ENCODE measurements at regions not wholly inside any gene's neighbourhood (a gene's known extent, or its start where the extent isn't known, plus 50 kb on each side); places are given as distances from the start of the nearest gene placed in this dataset.

DNA sequence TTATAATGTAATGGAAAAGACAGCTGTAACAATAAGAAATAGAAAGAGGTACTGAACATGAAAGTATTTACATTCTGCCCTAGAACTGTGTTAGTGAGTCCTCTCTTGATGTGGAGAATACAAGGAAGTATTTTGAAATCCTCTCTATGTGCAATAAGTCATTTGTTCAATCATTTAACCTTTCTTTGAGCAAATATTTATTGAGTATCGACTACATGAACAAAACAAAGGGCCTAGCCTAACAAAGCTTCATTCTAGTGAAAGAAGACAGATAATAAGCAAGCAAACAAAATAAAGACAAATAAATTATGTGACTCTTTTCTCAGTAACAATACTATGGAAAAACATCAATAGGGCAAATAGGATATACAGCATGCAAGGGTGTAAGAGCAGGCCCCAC is 354.9 kb upstream of the ATP11B start:
- Histone ChIP-seq H3K36me3 (ENCODE audit: control insufficient read depth in 4 of 4, insufficient read depth in 3 of 4, low read depth in 1 of 4, low read length in 3 of 4) (no peaks in the 10 kb centered on the region), H3K27ac (ENCODE audit: low read depth in 1 of 2, low read length in 2 of 2) (no peak overlapping the region), H3K27me3 (ENCODE audit: control insufficient read depth in 4 of 4, insufficient read depth in 4 of 4, low read length in 3 of 4) (no peaks in the 10 kb centered on the region), H3K9me3 (ENCODE audit: control insufficient read depth in 4 of 4, low read length in 3 of 4) (no peaks in the 10 kb centered on the region), H3K4me3 (ENCODE audit: low read depth in 1 of 3, low read length in 3 of 3) (no peak overlapping the region), H3K4me1 (ENCODE audit: control insufficient read depth in 4 of 4, insufficient read depth in 4 of 4, low read length in 3 of 4) (no peaks in the 10 kb centered on the region), H3K9ac (ENCODE audit: low read depth in 1 of 2, low read length in 2 of 2) (no peak overlapping the region)
- TF ChIP-seq RXRA (IDR thresholded peaks at IDR 0.05) (no peak), JUND (IDR thresholded peaks at IDR 0.05) (no peak)
- 35% methylated on average over 1 of the region's 1 CpG for WGBS
- no peak for DNase-seq (ENCODE audit: low spot score)

DNA sequence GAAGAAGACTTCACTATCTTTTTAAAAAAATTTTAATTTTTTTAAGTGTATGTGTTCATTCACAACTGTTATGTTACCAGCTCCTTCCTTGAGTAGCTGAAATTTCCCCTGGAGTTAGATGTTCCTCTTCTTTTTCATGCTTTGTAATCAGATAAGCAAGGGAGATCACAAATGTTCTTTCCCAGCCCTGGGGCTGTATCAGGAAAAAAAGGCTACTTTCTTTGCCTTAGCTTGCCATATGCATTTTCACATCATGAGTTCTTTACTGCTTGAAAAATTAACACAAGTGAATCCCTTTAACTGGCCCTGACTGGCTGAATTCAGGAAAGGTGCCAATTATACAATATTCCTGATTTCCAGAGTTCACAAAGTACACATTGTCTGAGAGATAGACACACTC is 353.2 kb upstream of the ATP11B start:
- TF ChIP-seq SP1 (IDR thresholded peaks at IDR 0.05) (no peak), FOXA1 (IDR thresholded peaks at IDR 0.05) (no peak), RAD21 (IDR thresholded peaks at IDR 0.05) (no peak), YY1 (IDR thresholded peaks at IDR 0.05) (no peak), FOXA2 (IDR thresholded peaks at IDR 0.05) (no peak)
- TF ChIP-seq, protein P1, sequence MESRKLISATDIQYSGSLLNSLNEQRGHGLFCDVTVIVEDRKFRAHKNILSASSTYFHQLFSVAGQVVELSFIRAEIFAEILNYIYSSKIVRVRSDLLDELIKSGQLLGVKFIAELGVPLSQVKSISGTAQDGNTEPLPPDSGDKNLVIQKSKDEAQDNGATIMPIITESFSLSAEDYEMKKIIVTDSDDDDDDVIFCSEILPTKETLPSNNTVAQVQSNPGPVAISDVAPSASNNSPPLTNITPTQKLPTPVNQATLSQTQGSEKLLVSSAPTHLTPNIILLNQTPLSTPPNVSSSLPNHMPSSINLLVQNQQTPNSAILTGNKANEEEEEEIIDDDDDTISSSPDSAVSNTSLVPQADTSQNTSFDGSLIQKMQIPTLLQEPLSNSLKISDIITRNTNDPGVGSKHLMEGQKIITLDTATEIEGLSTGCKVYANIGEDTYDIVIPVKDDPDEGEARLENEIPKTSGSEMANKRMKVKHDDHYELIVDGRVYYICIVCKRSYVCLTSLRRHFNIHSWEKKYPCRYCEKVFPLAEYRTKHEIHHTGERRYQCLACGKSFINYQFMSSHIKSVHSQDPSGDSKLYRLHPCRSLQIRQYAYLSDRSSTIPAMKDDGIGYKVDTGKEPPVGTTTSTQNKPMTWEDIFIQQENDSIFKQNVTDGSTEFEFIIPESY (IDR thresholded peaks at IDR 0.05): no peak
- TF ChIP-seq, protein P2, sequence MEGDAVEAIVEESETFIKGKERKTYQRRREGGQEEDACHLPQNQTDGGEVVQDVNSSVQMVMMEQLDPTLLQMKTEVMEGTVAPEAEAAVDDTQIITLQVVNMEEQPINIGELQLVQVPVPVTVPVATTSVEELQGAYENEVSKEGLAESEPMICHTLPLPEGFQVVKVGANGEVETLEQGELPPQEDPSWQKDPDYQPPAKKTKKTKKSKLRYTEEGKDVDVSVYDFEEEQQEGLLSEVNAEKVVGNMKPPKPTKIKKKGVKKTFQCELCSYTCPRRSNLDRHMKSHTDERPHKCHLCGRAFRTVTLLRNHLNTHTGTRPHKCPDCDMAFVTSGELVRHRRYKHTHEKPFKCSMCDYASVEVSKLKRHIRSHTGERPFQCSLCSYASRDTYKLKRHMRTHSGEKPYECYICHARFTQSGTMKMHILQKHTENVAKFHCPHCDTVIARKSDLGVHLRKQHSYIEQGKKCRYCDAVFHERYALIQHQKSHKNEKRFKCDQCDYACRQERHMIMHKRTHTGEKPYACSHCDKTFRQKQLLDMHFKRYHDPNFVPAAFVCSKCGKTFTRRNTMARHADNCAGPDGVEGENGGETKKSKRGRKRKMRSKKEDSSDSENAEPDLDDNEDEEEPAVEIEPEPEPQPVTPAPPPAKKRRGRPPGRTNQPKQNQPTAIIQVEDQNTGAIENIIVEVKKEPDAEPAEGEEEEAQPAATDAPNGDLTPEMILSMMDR (IDR thresholded peaks at IDR 0.05; ENCODE audit: low read depth, low read length, missing input control): no peak
- Histone ChIP-seq H3K36me3 (ENCODE audit: control insufficient read depth in 4 of 4, insufficient read depth in 3 of 4, low read depth in 1 of 4, low read length in 3 of 4) (no peaks in the 10 kb centered on the region), H3K27me3 (ENCODE audit: control insufficient read depth in 4 of 4, insufficient read depth in 4 of 4, low read length in 3 of 4) (no peaks in the 10 kb centered on the region), H3K4me1 (ENCODE audit: control insufficient read depth in 4 of 4, insufficient read depth in 4 of 4, low read length in 3 of 4) (no peaks in the 10 kb centered on the region), H3K9me3 (ENCODE audit: control insufficient read depth in 4 of 4, low read length in 3 of 4) (no peaks in the 10 kb centered on the region), H3K9ac (ENCODE audit: low read depth in 1 of 2, low read length in 2 of 2) (no peak overlapping the region), H3K4me3 (ENCODE audit: low read depth in 1 of 3, low read length in 3 of 3) (no peak overlapping the region), H3K27ac (ENCODE audit: low read depth in 1 of 2, low read length in 2 of 2) (no peak overlapping the region)
- DNase-seq (ENCODE audit: low spot score): no peak

DNA sequence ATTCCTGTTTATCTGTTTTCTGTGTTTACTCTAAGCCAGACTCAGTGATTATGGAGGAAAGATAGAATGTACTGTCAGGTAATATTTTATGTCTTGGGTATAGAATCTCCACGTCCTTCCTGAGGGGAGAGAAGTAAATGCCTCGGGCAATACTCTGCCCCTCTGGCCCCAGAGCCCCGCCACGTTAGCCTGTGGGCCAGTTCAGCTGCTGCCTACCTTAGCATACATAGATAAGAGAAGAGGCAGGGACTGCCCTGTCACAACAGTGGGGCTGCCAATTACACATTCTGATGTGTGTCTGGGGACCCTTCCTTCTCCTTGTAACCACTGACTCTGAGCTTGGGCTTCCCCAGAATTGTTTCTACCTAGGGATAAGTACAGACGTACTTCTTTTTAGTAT is 347.7 kb upstream of the ATP11B start:
- H3K27ac ChIP-seq (ENCODE audit: low read depth in 1 of 2, low read length in 2 of 2): no peak overlapping the region
- no peak for DNase-seq (ENCODE audit: low spot score)
- H3K27me3 ChIP-seq (ENCODE audit: control insufficient read depth in 4 of 4, insufficient read depth in 4 of 4, low read length in 3 of 4): no peaks in the 10 kb centered on the region
- no peaks in the 10 kb centered on the region for H3K36me3 ChIP-seq (ENCODE audit: control insufficient read depth in 4 of 4, insufficient read depth in 3 of 4, low read depth in 1 of 4, low read length in 3 of 4)
- no peaks in the 10 kb centered on the region for H3K9me3 ChIP-seq (ENCODE audit: control insufficient read depth in 4 of 4, low read length in 3 of 4)
- no peaks in the 10 kb centered on the region for H3K4me1 ChIP-seq (ENCODE audit: control insufficient read depth in 4 of 4, insufficient read depth in 4 of 4, low read length in 3 of 4)
- WGBS: 65% methylated on average over 5 of the region's 5 CpGs
- no peak overlapping the region for H3K4me3 ChIP-seq (ENCODE audit: low read depth in 1 of 3, low read length in 3 of 3)
- H3K9ac ChIP-seq (ENCODE audit: low read depth in 1 of 2, low read length in 2 of 2): no peak overlapping the region
- TF ChIP-seq, protein P3, sequence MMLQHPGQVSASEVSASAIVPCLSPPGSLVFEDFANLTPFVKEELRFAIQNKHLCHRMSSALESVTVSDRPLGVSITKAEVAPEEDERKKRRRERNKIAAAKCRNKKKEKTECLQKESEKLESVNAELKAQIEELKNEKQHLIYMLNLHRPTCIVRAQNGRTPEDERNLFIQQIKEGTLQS (IDR thresholded peaks at IDR 0.05): no peak
- TF ChIP-seq GABPA (IDR thresholded peaks at IDR 0.05 in 1 of 2, conservative IDR thresholded peaks at IDR 0.05 in 1 of 2) (no peak), RXRA (IDR thresholded peaks at IDR 0.05) (no peak), FOXA2 (IDR thresholded peaks at IDR 0.05) (no peak), HNF4A (conservative IDR thresholded peaks at IDR 0.05) (no peak), SP1 (IDR thresholded peaks at IDR 0.05) (no peak), TAF1 (conservative IDR thresholded peaks at IDR 0.05) (no peak), YY1 (IDR thresholded peaks at IDR 0.05) (no peak)
- TF ChIP-seq, protein P4, sequence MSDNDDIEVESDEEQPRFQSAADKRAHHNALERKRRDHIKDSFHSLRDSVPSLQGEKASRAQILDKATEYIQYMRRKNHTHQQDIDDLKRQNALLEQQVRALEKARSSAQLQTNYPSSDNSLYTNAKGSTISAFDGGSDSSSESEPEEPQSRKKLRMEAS (IDR thresholded peaks at IDR 0.05): no peak
- TF ChIP-seq, protein P5, sequence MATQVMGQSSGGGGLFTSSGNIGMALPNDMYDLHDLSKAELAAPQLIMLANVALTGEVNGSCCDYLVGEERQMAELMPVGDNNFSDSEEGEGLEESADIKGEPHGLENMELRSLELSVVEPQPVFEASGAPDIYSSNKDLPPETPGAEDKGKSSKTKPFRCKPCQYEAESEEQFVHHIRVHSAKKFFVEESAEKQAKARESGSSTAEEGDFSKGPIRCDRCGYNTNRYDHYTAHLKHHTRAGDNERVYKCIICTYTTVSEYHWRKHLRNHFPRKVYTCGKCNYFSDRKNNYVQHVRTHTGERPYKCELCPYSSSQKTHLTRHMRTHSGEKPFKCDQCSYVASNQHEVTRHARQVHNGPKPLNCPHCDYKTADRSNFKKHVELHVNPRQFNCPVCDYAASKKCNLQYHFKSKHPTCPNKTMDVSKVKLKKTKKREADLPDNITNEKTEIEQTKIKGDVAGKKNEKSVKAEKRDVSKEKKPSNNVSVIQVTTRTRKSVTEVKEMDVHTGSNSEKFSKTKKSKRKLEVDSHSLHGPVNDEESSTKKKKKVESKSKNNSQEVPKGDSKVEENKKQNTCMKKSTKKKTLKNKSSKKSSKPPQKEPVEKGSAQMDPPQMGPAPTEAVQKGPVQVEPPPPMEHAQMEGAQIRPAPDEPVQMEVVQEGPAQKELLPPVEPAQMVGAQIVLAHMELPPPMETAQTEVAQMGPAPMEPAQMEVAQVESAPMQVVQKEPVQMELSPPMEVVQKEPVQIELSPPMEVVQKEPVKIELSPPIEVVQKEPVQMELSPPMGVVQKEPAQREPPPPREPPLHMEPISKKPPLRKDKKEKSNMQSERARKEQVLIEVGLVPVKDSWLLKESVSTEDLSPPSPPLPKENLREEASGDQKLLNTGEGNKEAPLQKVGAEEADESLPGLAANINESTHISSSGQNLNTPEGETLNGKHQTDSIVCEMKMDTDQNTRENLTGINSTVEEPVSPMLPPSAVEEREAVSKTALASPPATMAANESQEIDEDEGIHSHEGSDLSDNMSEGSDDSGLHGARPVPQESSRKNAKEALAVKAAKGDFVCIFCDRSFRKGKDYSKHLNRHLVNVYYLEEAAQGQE (IDR thresholded peaks at IDR 0.05): no peak
- TF ChIP-seq, protein P2 (IDR thresholded peaks at IDR 0.05; ENCODE audit: low read depth, low read length, missing input control): no peak
